ENCODE measurements at regions not wholly inside any gene's neighbourhood (a gene's known extent, or its start where the extent isn't known, plus 50 kb on each side); places are given as distances from the start of the nearest gene placed in this dataset.

DNA sequence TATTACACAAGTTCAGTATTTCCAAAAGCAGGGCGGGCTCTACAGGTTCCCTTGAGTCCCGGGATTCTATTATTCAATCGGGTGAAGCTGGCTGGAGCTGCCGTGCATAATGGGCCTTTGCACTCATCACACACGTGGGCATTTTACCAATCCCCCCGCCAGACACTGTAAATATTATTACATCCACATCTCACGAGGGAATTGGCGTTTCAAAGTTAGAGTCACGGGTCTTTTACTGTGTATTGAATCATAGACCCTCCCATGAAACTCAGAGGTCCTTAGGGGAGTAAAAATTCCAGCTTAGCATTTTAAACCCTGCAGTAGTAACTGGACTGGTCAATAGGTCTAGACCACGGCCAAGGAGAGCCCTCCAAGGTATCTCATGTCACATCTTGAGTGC, 70.3 kb downstream of the MAP1LC3B2 start:
- H3K4me1 ChIP-seq (ENCODE audit: control insufficient read depth, insufficient read depth, low read length), result no peaks in the 10 kb centered on the region
- H3K4me3 ChIP-seq (ENCODE audit: low read depth, low read length), result no peak overlapping the region
- H3K36me3 ChIP-seq (ENCODE audit: control insufficient read depth, insufficient read depth, low read length), result no peaks in the 10 kb centered on the region
- 65% methylated on average over 6 of the region's 10 CpGs for WGBS (ENCODE audit: insufficient coverage)
- DNase-seq (ENCODE audit: low read depth in 4 of 6, low spot score in 6 of 6), result no peak
- H3K27me3 ChIP-seq (ENCODE audit: control insufficient read depth, insufficient read depth, low read length), result peaks cover 2% of the 10 kb centered on the region
- H3K9me3 ChIP-seq (ENCODE audit: control insufficient read depth, insufficient read depth, low read length), result no peaks in the 10 kb centered on the region
- H3K27ac ChIP-seq (ENCODE audit: low read depth, low read length), result no peak overlapping the region

DNA sequence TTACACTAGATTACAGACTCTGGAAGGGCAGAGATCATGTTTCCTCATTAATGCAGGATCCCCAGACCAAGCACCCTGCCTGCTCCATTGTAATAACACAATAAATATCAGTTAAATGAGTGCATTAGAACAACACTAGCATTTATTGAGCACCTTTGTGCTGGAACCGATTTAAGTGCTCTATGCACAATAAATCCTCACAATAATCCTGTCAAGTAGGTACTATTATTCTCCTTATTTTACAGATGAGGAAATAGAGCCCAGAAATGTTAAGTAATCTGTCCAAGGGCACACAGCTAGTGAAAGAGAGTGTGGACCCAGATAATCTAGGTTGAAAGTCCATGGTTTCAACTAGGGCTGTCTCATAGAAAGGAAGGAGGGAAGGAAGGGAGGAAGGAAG, 69.8 kb downstream of the MAP1LC3B2 start:
- Histone ChIP-seq H3K36me3 (ENCODE audit: control insufficient read depth, insufficient read depth, low read length) (no peaks in the 10 kb centered on the region), H3K27me3 (ENCODE audit: control insufficient read depth, insufficient read depth, low read length) (peaks cover 2% of the 10 kb centered on the region), H3K9me3 (ENCODE audit: control insufficient read depth, insufficient read depth, low read length) (no peaks in the 10 kb centered on the region), H3K4me1 (ENCODE audit: control insufficient read depth, insufficient read depth, low read length) (no peaks in the 10 kb centered on the region), H3K27ac (ENCODE audit: low read depth, low read length) (no peak overlapping the region), H3K4me3 (ENCODE audit: low read depth, low read length) (no peak overlapping the region)
- no peak for DNase-seq (ENCODE audit: low read depth in 4 of 6, low spot score in 6 of 6)
- WGBS (ENCODE audit: insufficient coverage), result no CpG with 5 or more reads among the region's 1 CpG

DNA sequence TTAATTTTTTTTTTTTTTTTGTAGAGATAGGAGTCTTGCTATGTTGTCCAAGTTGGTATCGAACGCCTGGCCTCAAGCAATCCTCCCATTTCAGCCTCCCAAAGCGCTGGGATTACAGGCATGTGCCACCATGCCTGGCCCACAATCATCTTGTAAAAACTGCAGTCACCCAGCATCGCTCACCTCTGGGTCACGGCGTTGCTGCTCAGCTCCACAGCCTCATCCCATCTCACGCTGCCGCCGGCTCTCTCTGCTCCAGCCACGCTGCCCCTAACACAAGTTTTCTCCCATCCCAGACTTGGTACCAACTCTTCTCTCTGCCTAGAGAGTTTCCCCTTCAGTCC, 69.2 kb downstream of the MAP1LC3B2 start:
- peaks cover 2% of the 10 kb centered on the region for H3K27me3 ChIP-seq (ENCODE audit: control insufficient read depth, insufficient read depth, low read length)
- no peaks in the 10 kb centered on the region for H3K36me3 ChIP-seq (ENCODE audit: control insufficient read depth, insufficient read depth, low read length)
- WGBS (ENCODE audit: insufficient coverage), result 98% methylated on average over 10 of the region's 10 CpGs
- H3K9me3 ChIP-seq (ENCODE audit: control insufficient read depth, insufficient read depth, low read length), result no peaks in the 10 kb centered on the region
- no peaks in the 10 kb centered on the region for H3K4me1 ChIP-seq (ENCODE audit: control insufficient read depth, insufficient read depth, low read length)
- no peak overlapping the region for H3K27ac ChIP-seq (ENCODE audit: low read depth, low read length)
- no peak overlapping the region for H3K4me3 ChIP-seq (ENCODE audit: low read depth, low read length)
- no peak for DNase-seq (ENCODE audit: low read depth in 4 of 6, low spot score in 6 of 6)

Measured in spinal cord (tissue), 9 donors.